ENCODE measurements at regions not wholly inside any gene's neighbourhood (a gene's known extent, or its start where the extent isn't known, plus 50 kb on each side); places are given as distances from the start of the nearest gene placed in this dataset.
"Not testable (repeated sequence)": the region's sequence is repeated elsewhere in the genome, so short reads cannot be mapped to it uniquely, and the experiment has no call there.

- no peak for DNase-seq
Observed at GRCh38 chr9:88596376-88596775, 61.4 kb downstream of the NXNL2 start.

- no peak for DNase-seq
Observed at GRCh38 chr9:88604836-88605511, 70.0 kb downstream of the NXNL2 start.

DNA sequence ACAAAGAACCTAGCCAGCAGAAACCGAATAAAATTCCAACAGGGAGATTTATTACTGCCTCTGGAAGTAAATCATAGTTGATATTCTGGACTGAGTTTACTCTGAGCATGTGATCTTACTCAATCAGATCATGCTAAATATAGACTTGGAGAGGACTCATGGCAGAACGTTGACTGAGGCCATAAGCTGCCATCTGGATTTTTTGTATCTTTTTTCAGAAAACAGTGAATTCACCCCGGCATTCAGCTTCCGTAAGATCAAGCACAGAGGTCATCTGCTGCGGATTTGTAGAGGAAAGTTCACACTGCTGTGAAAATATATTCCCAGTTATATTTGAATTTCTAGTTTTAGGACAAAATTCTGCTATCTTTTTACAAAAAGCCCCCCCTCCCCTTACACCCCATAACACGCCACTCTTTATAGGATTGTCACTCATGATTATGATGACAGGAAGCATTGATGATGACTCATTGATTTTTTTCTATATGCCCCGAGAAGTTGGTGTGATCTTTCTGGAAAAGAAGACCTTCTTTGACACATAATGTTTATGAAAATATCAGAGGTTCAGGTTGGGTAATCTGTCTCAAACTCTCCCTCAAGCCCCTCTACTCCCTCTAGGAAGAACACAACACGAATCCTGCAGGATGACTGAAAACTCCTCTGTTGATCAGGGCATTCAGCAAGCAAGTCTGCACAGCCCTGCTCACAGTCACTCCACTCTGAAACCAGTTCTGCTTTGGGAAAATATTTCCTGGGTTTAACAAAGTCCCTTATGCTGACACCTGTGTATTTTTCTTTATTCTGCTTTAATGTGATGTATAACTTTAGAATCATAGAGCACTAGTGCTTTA is 70.8 kb downstream of the NXNL2 start:
- no peak for DNase-seq

GRCh38 chr9:88614359-88614758 is 79.4 kb downstream of the NXNL2 start:
- DNase-seq = no peak

DNA sequence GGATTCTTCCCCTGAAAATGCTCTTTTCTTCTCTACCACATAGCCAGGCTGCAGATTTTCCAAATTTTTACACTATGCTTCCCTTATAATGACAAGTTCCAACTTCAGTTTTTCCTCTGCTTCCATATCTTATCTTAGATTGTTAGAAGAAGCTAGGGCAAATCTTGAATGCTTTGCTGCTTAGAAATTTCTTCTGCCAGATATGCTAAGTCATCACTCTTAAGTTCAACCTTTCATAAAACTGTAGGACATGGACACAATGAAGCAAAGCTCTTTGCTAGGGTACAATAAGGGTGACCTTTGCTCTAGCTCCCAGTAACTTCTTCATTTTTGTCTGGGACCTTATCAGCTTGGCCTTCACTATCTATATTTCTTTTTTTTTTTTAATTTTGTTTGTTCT is 88.7 kb downstream of the NXNL2 start:
- no peak for DNase-seq

DNA sequence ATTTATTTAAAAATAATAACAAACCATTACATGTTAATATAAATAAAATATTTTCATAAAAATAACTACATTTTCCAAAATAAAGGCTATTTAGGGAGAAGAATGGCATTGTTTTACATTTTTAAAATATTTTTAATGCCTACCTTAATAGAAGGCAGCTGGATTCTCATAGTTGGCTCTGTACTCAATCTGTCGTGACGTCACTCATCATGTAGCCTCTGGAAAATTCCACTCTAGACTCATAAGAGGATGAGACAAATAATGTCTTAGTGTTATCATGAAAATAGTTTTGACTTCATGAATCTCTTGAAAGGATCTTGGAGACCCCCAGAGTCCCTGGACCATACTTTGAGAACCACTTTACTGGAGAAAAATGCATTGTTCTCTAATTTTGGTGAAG is 93.1 kb downstream of the NXNL2 start:
- no peak for DNase-seq

DNA sequence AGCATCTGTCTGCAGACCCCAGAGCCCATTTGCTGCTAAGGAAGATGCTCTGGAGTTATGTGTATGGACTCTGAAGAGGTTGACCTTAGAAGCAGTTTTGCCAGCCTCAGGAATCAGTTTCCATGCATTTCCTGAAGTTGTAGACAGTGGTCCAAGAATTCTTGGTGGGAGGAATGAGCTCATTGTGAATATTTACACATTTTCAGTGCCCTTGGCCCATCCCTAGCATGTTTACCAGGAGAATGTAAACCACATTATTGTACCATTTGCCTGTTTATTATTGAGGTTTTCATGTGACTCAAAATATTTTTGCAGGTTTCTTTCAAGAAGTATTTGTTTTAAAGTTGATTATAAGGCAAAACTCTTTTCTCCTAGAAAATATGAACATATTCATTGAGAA is 93.8 kb downstream of the NXNL2 start:
- DNase-seq = no peak

DNA sequence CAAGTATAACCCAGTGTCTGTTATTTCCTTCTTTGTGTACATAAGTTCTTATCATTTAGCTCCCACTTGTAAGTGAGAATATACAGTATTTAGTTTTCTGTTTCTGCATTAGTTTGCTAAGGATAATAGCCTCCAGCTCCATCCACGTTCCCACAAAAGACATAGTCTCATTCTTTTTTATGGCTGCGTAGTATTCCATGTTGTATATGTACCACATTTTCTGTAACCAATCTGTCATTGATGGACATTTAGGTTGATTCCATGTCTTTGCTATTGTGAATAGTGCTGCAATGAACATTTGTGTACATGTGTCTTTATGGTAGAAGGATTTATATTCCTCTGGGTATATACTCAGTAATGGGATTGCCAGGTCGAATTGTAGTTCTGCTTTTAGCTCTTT is 95.6 kb downstream of the NXNL2 start:
- DNase-seq = not testable (repeated sequence)

DNA sequence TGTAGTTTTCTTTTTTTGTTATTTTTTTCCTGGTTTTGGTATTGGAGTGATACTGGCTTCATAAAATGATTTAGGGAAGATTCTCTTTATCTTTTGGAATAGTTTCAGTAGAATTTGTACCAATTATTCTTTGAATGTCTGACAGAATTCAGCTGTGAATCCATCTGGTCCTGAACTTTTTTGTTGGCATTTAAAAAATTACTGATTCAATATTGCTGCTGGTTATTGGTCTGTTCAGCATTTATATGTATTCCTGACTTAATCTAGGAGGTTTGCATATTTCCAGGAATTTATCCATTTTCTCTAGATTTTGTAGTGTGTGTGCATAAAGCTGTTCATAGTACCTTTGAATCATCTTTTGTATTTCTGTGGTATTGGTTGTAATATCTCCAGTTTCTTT is 100.2 kb downstream of the NXNL2 start:
- no peak for DNase-seq

DNA sequence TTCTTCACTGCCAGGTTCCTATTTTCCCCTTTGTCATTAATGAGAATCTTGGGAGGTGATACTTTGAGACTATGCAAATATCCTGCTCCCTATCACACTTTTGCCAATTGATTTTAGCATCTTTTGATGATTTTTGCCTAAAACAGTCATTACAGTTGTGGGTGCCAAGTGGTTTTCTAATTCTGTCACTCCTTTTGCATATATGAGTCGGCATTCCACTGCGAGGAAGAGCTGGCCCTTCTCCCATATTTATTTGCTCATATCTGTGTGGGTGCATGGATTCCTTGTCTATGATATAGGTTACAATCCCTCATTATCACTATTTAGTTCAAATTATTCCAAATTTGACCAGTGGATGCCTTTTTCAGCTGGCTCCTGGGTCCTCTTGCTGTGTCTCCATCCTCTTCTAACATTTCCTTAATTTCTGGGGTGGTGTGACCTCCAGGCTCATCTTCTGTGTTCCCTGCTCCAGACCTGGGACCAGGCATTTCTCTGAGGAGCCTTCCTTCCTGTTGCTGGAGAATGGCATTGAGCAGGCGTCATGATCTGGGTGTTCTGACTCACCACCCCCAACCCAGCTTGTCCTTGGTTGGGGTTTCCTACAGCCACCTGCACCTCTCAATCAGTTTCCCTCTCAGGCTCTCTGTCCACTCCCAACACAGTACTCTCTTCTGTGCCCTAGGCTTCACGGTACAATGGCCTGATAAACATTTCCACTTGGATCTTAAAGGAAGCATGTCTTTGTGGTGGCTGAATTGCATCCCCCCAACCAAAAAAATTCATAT is 106.7 kb downstream of the NXNL2 start:
- DNase-seq = no peak

DNA sequence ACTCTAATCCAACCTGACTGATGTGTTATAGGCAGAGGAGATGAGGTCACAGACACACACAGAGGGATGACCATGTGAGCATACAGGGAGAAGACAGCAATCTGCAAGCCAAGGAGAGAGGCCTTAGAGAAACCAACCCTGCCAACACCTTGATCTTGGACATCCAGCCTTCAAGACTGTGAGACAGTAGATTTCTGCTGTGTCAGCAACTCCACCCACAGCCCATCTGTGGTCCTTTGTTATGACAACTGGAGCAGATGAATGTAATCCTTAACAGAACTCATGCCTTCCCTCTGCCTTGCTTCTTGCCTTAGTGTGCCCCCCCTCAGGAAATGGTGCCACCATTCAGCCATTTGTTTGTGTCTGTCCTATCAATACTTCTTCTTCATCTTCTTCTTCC is 107.4 kb downstream of the NXNL2 start:
- no peak for DNase-seq

DNA sequence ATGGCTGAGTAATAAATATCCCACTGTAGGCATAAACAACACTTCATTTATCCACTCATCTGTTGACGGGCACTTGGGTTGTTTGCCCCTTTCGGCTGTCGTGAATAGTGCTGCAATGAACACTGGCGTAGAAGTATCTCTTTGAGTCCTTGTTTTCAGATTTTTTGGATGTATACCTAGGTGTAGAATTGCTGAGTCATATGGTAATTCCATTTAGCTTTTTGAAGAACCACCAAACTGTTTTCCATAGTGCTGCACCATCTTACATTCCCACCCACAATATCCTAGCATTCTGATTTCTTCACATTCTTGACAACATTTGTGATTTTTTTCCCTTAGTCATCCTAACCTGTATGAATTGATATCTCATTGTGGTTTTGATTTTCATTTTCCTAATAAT is 109.0 kb downstream of the NXNL2 start:
- DNase-seq = no peak

DNA sequence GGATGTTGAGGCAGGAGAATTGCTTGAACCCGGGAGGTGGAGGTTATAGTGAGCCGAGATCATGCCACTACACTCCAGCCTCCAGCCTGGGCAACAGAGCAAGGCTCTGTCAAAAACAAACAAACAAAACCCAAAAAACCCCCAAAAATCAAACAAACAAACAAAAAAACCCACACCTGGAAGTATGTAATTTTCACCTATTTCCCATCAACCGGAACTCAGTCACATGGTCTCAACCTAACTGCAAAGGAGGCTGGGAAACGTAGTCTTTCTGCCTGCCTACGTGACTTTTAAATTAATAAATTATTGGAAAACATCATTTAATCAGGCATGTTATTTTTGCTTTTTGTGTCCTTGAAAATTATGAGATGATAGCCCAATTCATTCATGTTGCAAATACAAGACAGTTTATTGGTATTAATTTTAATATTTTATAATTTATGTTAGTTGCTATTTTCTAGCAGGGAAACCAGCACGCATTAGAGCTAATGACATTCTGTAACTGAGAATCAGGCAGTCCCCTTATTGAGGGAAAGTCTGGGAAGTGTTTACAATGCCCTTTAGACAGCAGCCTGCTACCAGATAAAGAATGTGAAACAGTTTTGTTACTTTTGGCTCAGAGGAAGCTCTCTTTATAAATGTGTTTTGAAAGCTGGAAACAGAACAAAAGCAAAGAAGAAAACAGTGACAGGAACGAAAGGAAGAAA is 110.3 kb downstream of the NXNL2 start:
- no peak for DNase-seq

DNA sequence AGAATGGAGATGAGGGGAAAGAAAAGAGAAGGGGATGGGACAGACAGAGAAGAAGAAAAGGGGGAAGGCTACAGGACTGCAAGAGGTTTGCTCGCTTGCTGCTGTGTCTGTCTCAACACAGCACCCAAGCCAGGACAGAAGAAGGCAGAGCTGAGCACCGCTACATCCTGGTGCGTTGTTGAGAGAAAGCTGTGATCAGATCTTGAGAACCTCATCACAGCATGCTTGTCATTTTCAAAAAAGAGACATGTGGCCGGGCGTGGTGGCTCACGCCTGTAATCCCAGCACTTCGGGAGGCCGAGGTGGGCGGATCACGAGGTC is 110.9 kb downstream of the NXNL2 start:
- no peak for DNase-seq

DNA sequence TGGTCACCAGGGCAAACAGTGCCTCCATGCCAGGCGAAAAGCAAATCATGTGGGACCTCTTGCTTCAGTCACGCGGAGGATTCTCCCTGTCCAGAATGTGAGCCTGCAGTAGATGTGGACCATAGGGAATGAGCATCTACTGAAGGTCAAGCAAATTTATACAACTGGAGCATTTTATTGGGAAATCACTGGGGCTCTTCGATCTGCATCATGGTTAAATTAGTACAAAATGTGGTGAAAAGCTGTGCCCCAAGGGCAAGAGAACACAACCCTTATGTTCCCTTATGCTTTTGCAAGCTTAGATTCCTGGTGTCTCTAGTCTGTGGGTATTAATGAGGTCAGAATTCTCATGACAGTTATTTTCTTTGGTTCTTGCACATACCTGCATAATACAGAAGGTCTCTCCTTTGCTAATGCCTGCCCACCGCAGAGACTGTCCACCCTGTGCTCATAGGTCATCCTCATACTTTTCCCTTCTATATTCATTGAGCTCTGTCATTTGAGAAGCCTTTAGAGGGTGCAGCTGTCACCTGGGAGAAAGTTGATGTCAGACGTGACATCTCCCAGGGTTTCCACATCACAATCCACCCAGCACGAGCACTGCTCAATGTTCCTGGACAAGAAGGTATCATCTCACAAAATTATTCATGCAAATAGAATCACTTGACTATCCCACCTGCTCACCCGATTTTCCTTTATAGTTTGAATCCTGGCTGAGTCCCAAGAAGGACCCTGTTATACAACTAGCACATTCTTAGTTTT is 111.7 kb downstream of the NXNL2 start:
- no peak for DNase-seq

- DNase-seq = no peak
Observed at GRCh38 chr9:88651682-88652633, 117.0 kb downstream of the NXNL2 start.

GRCh38 chr9:88652876-88653275 is 117.9 kb downstream of the NXNL2 start:
- DNase-seq = no peak

DNA sequence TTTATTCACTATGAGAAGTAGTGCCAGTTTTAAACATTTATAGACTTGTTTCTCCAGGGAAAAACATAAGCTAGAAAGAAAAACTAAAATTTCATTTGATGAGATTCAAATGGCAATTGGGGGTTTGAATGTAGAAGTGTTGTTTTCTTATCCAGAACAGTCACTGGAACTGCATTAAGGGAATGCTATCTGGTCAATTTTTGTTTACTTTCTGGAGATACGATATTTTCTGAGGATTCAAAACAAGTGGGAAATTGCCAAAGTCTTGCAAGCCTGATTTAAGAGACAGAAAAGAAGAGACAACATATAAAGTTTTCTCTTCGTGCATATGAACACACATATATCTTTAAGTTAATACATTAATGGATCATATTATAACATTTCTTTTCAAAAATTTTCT is 118.4 kb downstream of the NXNL2 start:
- DNase-seq = no peak

DNA sequence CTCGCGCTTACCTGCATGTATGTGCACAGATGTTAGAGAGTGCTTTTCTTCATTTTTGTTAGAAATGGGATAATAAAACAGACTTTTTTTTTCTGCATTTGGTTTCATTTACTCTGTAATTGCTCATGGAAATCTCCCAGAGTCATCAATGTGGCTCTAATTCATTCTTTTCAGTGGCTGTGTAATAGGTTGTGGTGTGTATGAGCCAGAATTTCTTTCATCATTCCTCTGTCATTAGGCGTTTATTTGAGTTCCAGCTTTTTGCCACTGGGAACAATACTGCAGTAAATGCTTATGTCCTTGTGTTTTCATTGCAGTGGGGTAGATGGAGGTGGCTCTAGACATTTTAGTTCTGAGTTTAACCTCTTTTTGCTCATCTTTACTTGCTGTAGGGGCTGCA is 118.9 kb downstream of the NXNL2 start:
- no peak for DNase-seq

GRCh38 chr9:88657893-88658292 is 122.9 kb downstream of the NXNL2 start:
- no peak for DNase-seq

DNA sequence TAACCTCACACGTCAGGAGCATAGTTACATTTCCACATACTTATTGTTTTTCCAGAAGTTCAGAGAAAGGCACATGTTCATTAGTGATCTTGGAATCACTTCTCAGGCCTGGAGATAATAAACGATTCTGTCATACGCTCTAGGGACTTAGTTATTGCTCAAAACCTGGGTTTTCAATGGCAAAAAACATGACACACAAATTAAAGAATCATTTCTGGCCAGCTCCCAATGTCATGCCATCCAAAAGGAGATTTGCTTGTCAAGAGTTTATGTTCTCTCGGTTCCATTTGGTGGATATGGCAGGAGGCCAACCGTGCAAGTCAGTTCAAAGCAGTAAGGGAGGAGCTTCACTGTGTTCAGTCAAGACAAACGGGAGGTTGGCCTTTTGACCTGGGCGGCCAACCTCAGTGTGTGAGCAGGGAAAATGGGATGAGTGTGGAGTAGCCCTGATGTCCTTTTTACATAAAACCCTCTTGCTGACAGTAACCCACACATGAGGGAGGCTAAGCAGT is 123.4 kb downstream of the NXNL2 start:
- peak; percentile 64 for DNase-seq
